HCT116 (cell line): ENCODE measurements at regions not wholly inside any gene's neighbourhood (a gene's known extent, or its start where the extent isn't known, plus 50 kb on each side); places are given as distances from the start of the nearest gene placed in this dataset.

ENCODE experiments used
- ATAC-seq: fragments of 200-7000 bp; cut with Tn5 transposase; 2 replicates; pipeline ENCODE4 v1.9.1; 2020; ENCODE audit warnings: mild to moderate bottlenecking, moderate library complexity
- BruUV-seq: library from RNA; stranded (reverse); fragments of 400-500 nt; replicated peaks from 2 replicates; lab custom pipeline; 2021; lab: Mats Ljungman, UMichigan
- CTCF ChIA-PET: fragments of 300-600 bp; sonication (Branson Sonifier 250); formaldehyde crosslinking; loops from one replicate; lab custom pipeline; 2021; ENCODE audit warnings: antibody characterized with exemption; lab: Charles Lee
- POLR2A ChIA-PET: fragments of 300-600, 350-600 bp; sonication (Branson Sonifier 250); formaldehyde crosslinking; loops from one replicate; lab custom pipeline; 2021; ENCODE audit warnings: antibody characterized with exemption; lab: Charles Lee
- RAD21 ChIA-PET, 2 experiments: fragments of 300-600 bp; sonication (Branson Sonifier 250); formaldehyde crosslinking; loops; one replicate each; lab custom pipeline; 2023; ENCODE audit warnings: low total read pairs in 2 of 2; ENCODE audit not compliant: uncharacterized antibody in 2 of 2, unreplicated experiment in 2 of 2, low non-redundant PET in 1 of 2; lab: Charles Lee
- DNase-seq: peaks from one replicate; pipeline ENCODE4 v3.0.0-alpha.2; 2010; ENCODE audit warnings: low read depth, low spot score
- H2AFZ ChIP-seq: fragments of 200-600 bp; shearing (Covaris generic), sonication (generic); 2 replicates; pipeline ENCODE4 v1.6.1; 2017; ENCODE audit warnings: low read depth, mixed run types, mixed read lengths, antibody characterized with exemption, low read length; ENCODE audit not compliant: poor library complexity, severe bottlenecking
- H3K27ac ChIP-seq: 2 replicates; pipeline ENCODE4 v1.5.1; 2012; ENCODE audit warnings: low read depth, low read length
- H3K27me3 ChIP-seq: fragments of 200-600 bp; sonication (generic); 2 replicates; pipeline ENCODE4 v1.6.1; 2016; ENCODE audit warnings: mixed run types, low read length, mixed read lengths; ENCODE audit not compliant: insufficient read depth
- H3K36me3 ChIP-seq, 2 experiments: fragments of 200-500 bp in 1 of 2; fragments of 200-600 bp in 1 of 2; sonication (Bioruptor generic) in 1 of 2; sonication (generic) in 1 of 2; 2 replicates each; pipeline versions ENCODE4 v1.5.1 to v1.6.1; 2014 to 2016; ENCODE audit warnings: low read length in 2 of 2, inconsistent platforms in 1 of 2, mixed read lengths in 1 of 2, mixed run types in 1 of 2; ENCODE audit not compliant: insufficient read depth in 2 of 2, control insufficient read depth in 1 of 2
- H3K4me1 ChIP-seq, 2 experiments: fragments of 200-600 bp in 1 of 2; sonication (generic) in 1 of 2; 2 replicates each; pipeline versions ENCODE4 v1.5.1 to v1.6.1; 2012 to 2017; ENCODE audit warnings: low read length in 2 of 2, inconsistent platforms in 1 of 2, mild to moderate bottlenecking in 1 of 2, mixed read lengths in 1 of 2, mixed run types in 1 of 2, moderate library complexity in 1 of 2; ENCODE audit not compliant: insufficient read depth in 2 of 2, control insufficient read depth in 1 of 2
- H3K4me2 ChIP-seq: fragments of 200-600 bp; sonication (generic); 2 replicates; pipeline ENCODE4 v1.6.1; 2017; ENCODE audit warnings: mixed run types, low read length, mixed read lengths
- H3K4me3 ChIP-seq, 2 experiments: fragments of 200-600 bp in 1 of 2; sonication (generic) in 1 of 2; replicated peaks in 1 of 2; 2 replicates each; pipeline ENCODE4 v1.5.1; 2011 to 2016; ENCODE audit warnings: low read length in 2 of 2, control low read depth in 1 of 2, low read depth in 1 of 2, mild to moderate bottlenecking in 1 of 2, mixed read lengths in 1 of 2, mixed run types in 1 of 2
- H3K79me2 ChIP-seq: fragments of 200-600 bp; sonication (generic); 2 replicates; pipeline ENCODE4 v1.6.1; 2017; ENCODE audit warnings: mild to moderate bottlenecking, mixed run types, low read length, moderate library complexity, mixed read lengths; ENCODE audit not compliant: insufficient read depth
- H3K9ac ChIP-seq: fragments of 200-600 bp; sonication (generic); 2 replicates; pipeline ENCODE4 v1.6.1; 2016; ENCODE audit warnings: low read length, mixed read lengths
- H3K9me2 ChIP-seq: fragments of 200-600 bp; sonication (generic), shearing (Covaris generic); 2 replicates; pipeline ENCODE4 v1.6.1; 2017; ENCODE audit warnings: mixed run types, mild to moderate bottlenecking, moderate library complexity; ENCODE audit not compliant: insufficient read depth
- H3K9me3 ChIP-seq, 2 experiments: fragments of 200-500 bp in 1 of 2; fragments of 200-600 bp in 1 of 2; sonication (Bioruptor generic) in 1 of 2; sonication (generic) in 1 of 2; 2 replicates each; pipeline ENCODE4 v1.6.1; 2014 to 2017; ENCODE audit warnings: low read length in 2 of 2, mixed read lengths in 2 of 2, inconsistent platforms in 1 of 2, low read depth in 1 of 2, mild to moderate bottlenecking in 1 of 2, mixed run types in 1 of 2, moderate library complexity in 1 of 2; ENCODE audit not compliant: control insufficient read depth in 1 of 2, insufficient read depth in 1 of 2
- H4K20me1 ChIP-seq: fragments of 200-600 bp; sonication (generic), shearing (Covaris generic); 2 replicates; pipeline ENCODE4 v1.6.1; 2017; ENCODE audit warnings: mixed run types, mild to moderate bottlenecking, moderate library complexity; ENCODE audit not compliant: insufficient read depth
- CBX3 ChIP-seq: IDR thresholded peaks from 2 replicates; pipeline ENCODE4 v1.6.1; 2012; ENCODE audit warnings: low read depth
- EGR1 ChIP-seq: IDR thresholded peaks from 2 replicates; pipeline ENCODE4 v1.6.1; 2012; ENCODE audit warnings: low read depth
- EZH2 ChIP-seq: fragments of 200-600 bp; sonication (generic); IDR thresholded peaks from 2 replicates; pipeline ENCODE4 v1.6.1; 2017; ENCODE audit warnings: antibody characterized with exemption, mixed run types
- JUND ChIP-seq: IDR thresholded peaks from 2 replicates; pipeline ENCODE4 v1.6.1; 2012
- POLR2AphosphoS5 ChIP-seq: IDR thresholded peaks from 2 replicates; pipeline ENCODE4 v1.6.1; 2011; ENCODE audit warnings: mild to moderate bottlenecking, low read depth, low read length, moderate library complexity
- RAD21 ChIP-seq: IDR thresholded peaks from 2 replicates; pipeline ENCODE4 v1.6.1; 2012; ENCODE audit warnings: low read depth, mild to moderate bottlenecking
- SIN3A ChIP-seq: IDR thresholded peaks from 2 replicates; pipeline ENCODE4 v1.6.1; 2012; ENCODE audit warnings: low read depth
- SP1 ChIP-seq: IDR thresholded peaks from 2 replicates; pipeline ENCODE4 v1.6.1; 2012; ENCODE audit warnings: low read depth
- SRF ChIP-seq: IDR thresholded peaks from 2 replicates; pipeline ENCODE4 v1.6.1; 2012; ENCODE audit warnings: low read depth
- TCF7L2 ChIP-seq: IDR thresholded peaks from 2 replicates; pipeline ENCODE4 v1.7.0; 2011; ENCODE audit warnings: borderline replicate concordance, inconsistent platforms; ENCODE audit not compliant: insufficient read depth, insufficient read length; ENCODE audit errors: extremely low read depth
- YY1 ChIP-seq: IDR thresholded peaks from 2 replicates; pipeline ENCODE4 v1.6.1; 2011; ENCODE audit warnings: low read length, low read depth, moderate library complexity, mild to moderate bottlenecking; ENCODE audit not compliant: insufficient replicate concordance; ENCODE audit errors: extremely low read depth
- ZNF274 ChIP-seq: fragments of 200-500 bp; sonication (Bioruptor generic); IDR thresholded peaks from 2 replicates; pipeline ENCODE4 v1.6.1; 2014; ENCODE audit warnings: mild to moderate bottlenecking, low read depth, low read length, inconsistent platforms
- intact Hi-C: fragments of 100-400 bp; cut with micrococcal nuclease; formaldehyde crosslinking; loops from 2 replicates; pipeline ENCODE4 v1.10.0; 2022
- TF ChIP-seq, protein P1 (sequence below): IDR thresholded peaks from 2 replicates; pipeline ENCODE4 v1.6.1; 2012

DNA sequence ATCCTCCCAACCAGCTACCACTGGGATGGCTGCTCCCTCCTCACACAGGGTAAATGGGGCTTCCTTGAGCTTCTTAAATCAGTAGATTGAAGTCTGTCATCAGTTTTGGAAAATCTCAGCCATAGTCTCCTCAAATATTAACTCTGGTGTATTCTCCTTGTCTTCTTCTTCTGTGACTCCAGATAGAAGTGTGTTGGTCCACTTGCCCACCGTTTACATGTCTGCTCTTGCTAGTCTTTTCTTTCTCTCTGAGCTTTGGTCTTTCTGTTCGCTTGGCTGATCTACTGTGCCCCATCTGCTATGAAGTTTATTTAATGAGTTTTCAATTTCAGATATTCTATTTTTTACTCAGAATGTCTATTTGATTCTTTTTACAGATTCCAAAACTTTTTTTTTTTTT is 281.7 kb upstream of the HDAC4 start:
- Histone ChIP-seq H3K27me3 (peaks cover 76% of the 10 kb centered on the region), H3K27ac (no peak overlapping the region), H4K20me1 (no peaks in the 10 kb centered on the region), H3K9me3 (no peaks in the 10 kb centered on the region), H3K9ac (no peak overlapping the region), H2AFZ (no peak overlapping the region), H3K36me3 (no peaks in the 10 kb centered on the region), H3K9me2 (no peaks in the 10 kb centered on the region), H3K4me1 (no peaks in the 10 kb centered on the region), H3K4me2 (no peak overlapping the region), H3K79me2 (no peaks in the 10 kb centered on the region), H3K4me3 (no peak overlapping the region)
- intact Hi-C loops: no loop called here
- RAD21 ChIA-PET: no interaction called here
- DNase-seq (no peak), ATAC-seq (no peak)
- BruUV-seq: no TSS peak
- POLR2A ChIA-PET: no interaction called here
- TF ChIP-seq CBX3 (no peak), ZNF274 (no peak), SRF (no peak), TCF7L2 (no peak), POLR2AphosphoS5 (no peak), SP1 (no peak), SIN3A (no peak), RAD21 (no peak), EZH2 (no peak)
- TF ChIP-seq, protein P1, sequence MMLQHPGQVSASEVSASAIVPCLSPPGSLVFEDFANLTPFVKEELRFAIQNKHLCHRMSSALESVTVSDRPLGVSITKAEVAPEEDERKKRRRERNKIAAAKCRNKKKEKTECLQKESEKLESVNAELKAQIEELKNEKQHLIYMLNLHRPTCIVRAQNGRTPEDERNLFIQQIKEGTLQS: no peak
- CTCF ChIA-PET: no interaction called here

- no peaks in the 10 kb centered on the region for H3K79me2 ChIP-seq
- H2AFZ ChIP-seq: no peak overlapping the region
- TF ChIP-seq EGR1: no peak
- no peak for TF ChIP-seq RAD21
- TF ChIP-seq YY1: no peak
- no peak for TF ChIP-seq JUND
- no peak for TF ChIP-seq TCF7L2
- TF ChIP-seq, protein P1: no peak
- no peaks in the 10 kb centered on the region for H3K36me3 ChIP-seq
- intact Hi-C loops: no loop called here
- H3K9me2 ChIP-seq: no peaks in the 10 kb centered on the region
- ATAC-seq: no peak
- no peak overlapping the region for H3K4me3 ChIP-seq
- no peak for DNase-seq
- H3K9me3 ChIP-seq: no peaks in the 10 kb centered on the region
- H3K27ac ChIP-seq: no peak overlapping the region
- no TSS peak for BruUV-seq
- ChIA-PET POLR2A (no interaction called here), RAD21 (no interaction called here), CTCF (no interaction called here)
- no peak overlapping the region for H3K4me2 ChIP-seq
- peaks cover 57% of the 10 kb centered on the region for H3K27me3 ChIP-seq
- no peak overlapping the region for H3K9ac ChIP-seq
- H3K4me1 ChIP-seq: no peaks in the 10 kb centered on the region
- H4K20me1 ChIP-seq: no peaks in the 10 kb centered on the region
These were observed 278.9 kb upstream of the HDAC4 start for GRCh38 chr2:239679755-239680154.
